GM12864 (cell line): ENCODE measurements at regions not wholly inside any gene's neighbourhood (a gene's known extent, or its start where the extent isn't known, plus 50 kb on each side); places are given as distances from the start of the nearest gene placed in this dataset.

Experiments
- DNase-seq: peaks from one replicate; pipeline ENCODE4 v3.0.0-alpha.2; 2011; ENCODE audit warnings: low read depth
- H3K4me3 ChIP-seq: 2 replicates; pipeline ENCODE4 v1.5.1; 2011; ENCODE audit warnings: mild to moderate bottlenecking, low read depth, low read length, control low read depth
- TF ChIP-seq, protein P1 (sequence below): IDR thresholded peaks from 2 replicates; pipeline ENCODE4 v1.5.1; 2011; ENCODE audit warnings: low read depth, mild to moderate bottlenecking, moderate library complexity, low read length, control low read depth, inconsistent platforms; ENCODE audit errors: missing control alignments

DNA sequence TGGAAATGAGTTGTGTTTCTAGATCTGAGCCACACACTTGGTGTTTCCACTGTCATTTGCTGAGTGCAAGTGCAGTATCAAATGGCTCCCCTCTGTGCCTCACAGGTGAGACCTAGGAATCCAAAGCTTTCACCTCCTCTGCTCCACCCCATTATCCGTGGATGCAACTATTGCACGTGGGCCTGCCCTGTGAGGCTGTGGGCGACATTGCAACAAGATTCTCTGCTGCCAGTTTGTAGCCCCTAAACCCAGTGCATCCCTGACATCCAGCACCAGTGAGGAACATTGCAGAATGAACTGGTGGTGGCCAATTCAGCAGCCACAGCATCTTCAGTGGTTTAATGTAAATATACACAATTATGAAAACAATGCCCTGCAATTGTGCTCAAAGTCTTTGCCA is 115.0 kb upstream of the FOXA2 start:
- no peak overlapping the region for H3K4me3 ChIP-seq
- TF ChIP-seq, protein P1, sequence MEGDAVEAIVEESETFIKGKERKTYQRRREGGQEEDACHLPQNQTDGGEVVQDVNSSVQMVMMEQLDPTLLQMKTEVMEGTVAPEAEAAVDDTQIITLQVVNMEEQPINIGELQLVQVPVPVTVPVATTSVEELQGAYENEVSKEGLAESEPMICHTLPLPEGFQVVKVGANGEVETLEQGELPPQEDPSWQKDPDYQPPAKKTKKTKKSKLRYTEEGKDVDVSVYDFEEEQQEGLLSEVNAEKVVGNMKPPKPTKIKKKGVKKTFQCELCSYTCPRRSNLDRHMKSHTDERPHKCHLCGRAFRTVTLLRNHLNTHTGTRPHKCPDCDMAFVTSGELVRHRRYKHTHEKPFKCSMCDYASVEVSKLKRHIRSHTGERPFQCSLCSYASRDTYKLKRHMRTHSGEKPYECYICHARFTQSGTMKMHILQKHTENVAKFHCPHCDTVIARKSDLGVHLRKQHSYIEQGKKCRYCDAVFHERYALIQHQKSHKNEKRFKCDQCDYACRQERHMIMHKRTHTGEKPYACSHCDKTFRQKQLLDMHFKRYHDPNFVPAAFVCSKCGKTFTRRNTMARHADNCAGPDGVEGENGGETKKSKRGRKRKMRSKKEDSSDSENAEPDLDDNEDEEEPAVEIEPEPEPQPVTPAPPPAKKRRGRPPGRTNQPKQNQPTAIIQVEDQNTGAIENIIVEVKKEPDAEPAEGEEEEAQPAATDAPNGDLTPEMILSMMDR, result no peak
- DNase-seq, result no peak

DNA sequence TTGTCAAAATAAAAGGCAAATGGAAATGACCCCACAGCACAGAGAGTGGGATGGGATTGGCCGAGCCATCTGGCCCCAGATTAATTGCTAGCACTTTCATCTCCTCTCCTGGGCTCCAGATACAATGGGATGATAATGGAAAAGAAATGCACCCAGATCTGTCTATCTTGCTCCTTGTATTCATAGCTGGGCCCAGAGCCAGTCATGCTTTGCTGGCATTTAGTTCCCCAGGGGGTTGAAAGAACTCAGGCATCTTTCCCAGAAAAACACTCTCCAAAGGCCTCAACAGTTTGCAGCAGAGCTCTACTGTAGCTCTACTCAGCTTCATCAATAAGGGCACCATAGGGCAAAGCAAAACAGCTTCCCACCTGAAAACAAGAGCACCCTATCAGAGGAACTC is 116.0 kb upstream of the FOXA2 start:
- no peak for DNase-seq
- TF ChIP-seq, protein P1, result no peak
- H3K4me3 ChIP-seq, result no peak overlapping the region

DNA sequence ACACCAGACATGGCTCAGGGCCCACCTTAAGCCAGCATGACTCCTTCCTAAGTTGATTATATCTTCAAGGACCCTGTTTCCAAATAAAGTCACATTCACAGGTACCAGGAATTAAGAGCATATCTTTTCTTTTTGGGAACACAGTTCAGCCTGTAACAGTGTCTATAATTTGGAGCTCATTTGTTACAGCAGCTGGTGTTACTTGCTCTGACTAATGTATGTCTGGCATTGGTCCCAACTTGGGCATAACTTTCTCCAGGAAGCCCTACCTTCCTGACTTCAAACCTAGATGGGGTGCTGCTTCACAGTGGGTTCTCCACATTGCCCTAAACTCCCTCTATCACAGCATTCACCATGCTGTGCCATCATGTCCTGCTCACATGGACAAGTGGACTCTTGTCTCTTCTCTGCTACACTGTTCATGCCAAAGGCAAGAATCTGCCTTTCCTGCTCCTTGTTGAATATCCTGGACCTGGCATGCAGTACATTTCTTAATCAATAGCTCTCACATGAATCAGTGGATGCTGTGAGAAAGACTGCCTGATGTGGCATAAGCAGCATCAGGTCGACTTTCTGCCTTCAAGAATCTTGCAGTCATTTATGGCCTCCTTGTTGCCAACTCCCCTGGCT is 117.4 kb upstream of the FOXA2 start:
- TF ChIP-seq, protein P1, result no peak
- no peak for DNase-seq
- H3K4me3 ChIP-seq, result no peak overlapping the region

DNA sequence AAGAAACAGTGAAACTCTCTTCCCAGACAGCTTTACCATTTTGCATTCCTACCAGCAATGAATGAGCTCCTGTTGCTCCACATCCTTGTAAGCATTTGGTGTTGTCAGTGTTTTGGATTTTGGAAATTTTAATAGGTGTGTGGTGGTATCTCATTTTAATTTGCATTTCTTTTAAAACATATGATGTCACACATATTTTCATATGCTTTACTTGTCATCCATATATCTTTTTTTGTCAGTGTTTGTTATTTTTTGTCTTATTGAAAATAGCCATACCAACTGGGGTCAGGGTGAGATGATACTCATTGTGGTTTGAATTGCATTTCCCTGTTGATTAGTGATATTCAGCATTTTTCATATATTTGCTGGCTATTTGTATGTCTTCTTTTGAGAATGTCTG is 119.5 kb upstream of the FOXA2 start:
- TF ChIP-seq, protein P1, result no peak
- H3K4me3 ChIP-seq, result no peak overlapping the region
- no peak for DNase-seq

GRCh38 chr20:22711971-22712755 is 127.8 kb upstream of the FOXA2 start:
- TF ChIP-seq, protein P1, result no peak
- DNase-seq, result no peak
- no peak overlapping the region for H3K4me3 ChIP-seq

- TF ChIP-seq, protein P1, result no peak
- no peak for DNase-seq
- no peak overlapping the region for H3K4me3 ChIP-seq
Measured at GRCh38 chr20:22716821-22717351, 132.5 kb upstream of the FOXA2 start.
